Heart left ventricle (tissue), 16 donors: ENCODE measurements at regions not wholly inside any gene's neighbourhood (a gene's known extent, or its start where the extent isn't known, plus 50 kb on each side); places are given as distances from the start of the nearest gene placed in this dataset.

Experiments used
- ATAC-seq, 4 donors: fragments of 200-7000 bp; cut with Tn5 transposase; one replicate each; pipeline ENCODE4 v1.9.1; 2020 to 2022; ENCODE audit warnings: moderate library complexity in 4 of 4, mild to moderate bottlenecking in 3 of 4, moderate number of reproducible peaks in 1 of 4
- DNase-seq, 5 donors: peaks; one replicate each; pipeline ENCODE4 v3.0.0-alpha.2; 2020
- H3K27ac ChIP-seq, 12 donors: fragments of 200-600 bp; sonication (generic) in 4 of 12; one replicate each; pipeline versions ENCODE4 v1.5.0 to v1.8.0; 2016 to 2022; ENCODE audit warnings: mild to moderate bottlenecking in 2 of 12
- H3K27me3 ChIP-seq, 9 donors: fragments of 200-600 bp; sonication (generic) in 2 of 9; one replicate each; pipeline versions ENCODE4 v1.5.1 to v1.8.0; 2016 to 2022; ENCODE audit warnings: mild to moderate bottlenecking in 3 of 9
- H3K36me3 ChIP-seq, 9 donors: fragments of 200-600 bp; sonication (generic) in 2 of 9; one replicate each; pipeline versions ENCODE4 v1.5.0 to v1.8.0; 2018 to 2022; ENCODE audit warnings: mild to moderate bottlenecking in 2 of 9
- H3K4me1 ChIP-seq, 12 donors: fragments of 200-600 bp; sonication (generic) in 4 of 12; one replicate each; pipeline versions ENCODE4 v1.5.0 to v1.8.0; 2016 to 2022; ENCODE audit warnings: mild to moderate bottlenecking in 3 of 12
- H3K4me3 ChIP-seq, 12 donors: fragments of 200-600 bp; sonication (generic) in 4 of 12; one replicate each; pipeline versions ENCODE4 v1.5.0 to v1.8.0; 2017 to 2022; ENCODE audit warnings: mild to moderate bottlenecking in 9 of 12, moderate library complexity in 4 of 12
- H3K9me3 ChIP-seq, 12 donors: fragments of 200-600 bp; sonication (generic) in 4 of 12; one replicate each; pipeline versions ENCODE4 v1.5.0 to v1.8.0; 2016 to 2022; ENCODE audit warnings: mild to moderate bottlenecking in 1 of 12
- CTCF ChIP-seq, 12 donors: fragments of 200-600 bp; sonication (generic) in 4 of 12; IDR thresholded peaks; one replicate each; pipeline versions ENCODE4 v1.5.0 to v1.8.0; 2018 to 2022; ENCODE audit warnings: antibody characterized with exemption in 12 of 12, mild to moderate bottlenecking in 5 of 12
- POLR2A ChIP-seq, 2 donors: fragments of 450-650 bp; IDR thresholded peaks; one replicate each; pipeline ENCODE4 v1.6.1; 2017; ENCODE audit warnings: antibody characterized with exemption in 2 of 2, mild to moderate bottlenecking in 2 of 2, moderate library complexity in 2 of 2
- WGBS, 4 donors: extraction: QIAGEN DNeasy Blood & Tissue Kit in 2 of 4; methylation state at CpG; one replicate each; pipeline versions ENCODE4 v1.1.5 to v1.1.7; 2013 to 2018; 5-methylcytosine and 5-hydroxymethylcytosine counted together
- intact Hi-C, 10 donors: fragments of 100-400 bp; cut with DNase I; formaldehyde crosslinking; loops; one replicate each; pipeline versions ENCODE4 v1.11.1 to v1.14.2; 2022
- donor health status: ischemic (EF 13 %, LVEDD 7.1; RV severe dilation, severe dysfunction).
- donor health status: healthy with polysubstance abuse.
- donor health status: DM: no; HTN: yes; CAD: no.
- donor health status: DM: no; HTN: no; CAD: no.
- donor health status: ischemic (EF 25% LVEDD 6.9; RV normal size, moderate dysfunction).
- donor health status: ischemic (EF 25% LVEDD 5.7; RV mildly dilated, moderate dysfunction).
- donor health status: healthy.
- donor health status: DM: yes; HTN: yes; CAD: no.
- donor health status: ischemic (EF 35%, LVEDD 5.7; RV mildly dilated, moderate dysfunction).
- donor health status: nonischemic (EF 11% LVEDD 7.7; RV severe dilation, severe dysfunction).
- donor health status: DM: yes; HTN: yes; CAD: no.
- donor health status: PGD.
- donor health status: ischemic (EF 29% LVEDD 5.4; RV normal size, mild dysfunction).
- donor health status: nonischemic (EF 23%, LVEDD 6.1; RV moderate dilation, normal function).

GRCh38 chr11:56889986-56890385, 98.7 kb upstream of the OR5AK2 start:
- Histone ChIP-seq H3K4me1 (peaks cover 0 to 2% (median 0%) of the 10 kb centered on the region in 12 donors), H3K4me3 (no peak overlapping the region), H3K36me3 (no peaks in the 10 kb centered on the region), H3K9me3 (no peaks in the 10 kb centered on the region), H3K27ac (no peak overlapping the region), H3K27me3 (peaks cover 0 to 4% (median 0%) of the 10 kb centered on the region in 9 donors)
- TF ChIP-seq POLR2A (IDR thresholded peaks at IDR 0.05) (no peak), CTCF (IDR thresholded peaks at IDR 0.05) (no peak)
- DNase-seq (no peak), ATAC-seq (no peak)
- 82 to 87% (median 84%) methylated on average over 4 of the region's 4 CpGs for WGBS, 4 donors
- intact Hi-C loops = no loop called here

GRCh38 chr11:56887940-56888339, 100.8 kb upstream of the OR5AK2 start:
- H3K27ac ChIP-seq = no peak overlapping the region
- TF ChIP-seq POLR2A (IDR thresholded peaks at IDR 0.05) (no peak), CTCF (IDR thresholded peaks at IDR 0.05) (no peak)
- no peak for DNase-seq
- H3K4me1 ChIP-seq = peaks cover 0 to 4% (median 0%) of the 10 kb centered on the region in 12 donors
- no peaks in the 10 kb centered on the region for H3K36me3 ChIP-seq
- peaks cover 0 to 4% (median 0%) of the 10 kb centered on the region in 9 donors for H3K27me3 ChIP-seq
- intact Hi-C loops = no loop called here
- H3K9me3 ChIP-seq = no peaks in the 10 kb centered on the region
- H3K4me3 ChIP-seq = no peak overlapping the region
- 81 to 95% (median 89%) methylated on average over 3 of the region's 3 CpGs for WGBS, 4 donors
- no peak for ATAC-seq

- 78 to 83% (median 81%) methylated on average over 6 of the region's 6 CpGs for WGBS, 4 donors
- no peak for DNase-seq
- peaks cover 0 to 4% (median 0%) of the 10 kb centered on the region in 12 donors for H3K4me1 ChIP-seq
- H3K9me3 ChIP-seq = no peaks in the 10 kb centered on the region
- H3K4me3 ChIP-seq = no peak overlapping the region
- intact Hi-C loops = no loop called here
- TF ChIP-seq CTCF (IDR thresholded peaks at IDR 0.05) (no peak), POLR2A (IDR thresholded peaks at IDR 0.05) (no peak)
- H3K27ac ChIP-seq = no peak overlapping the region
- no peaks in the 10 kb centered on the region for H3K36me3 ChIP-seq
- H3K27me3 ChIP-seq = no peaks in the 10 kb centered on the region
- ATAC-seq = no peak
These were observed 102.3 kb upstream of the OR5AK2 start for GRCh38 chr11:56886455-56886854.

- no peak for TF ChIP-seq CTCF (IDR thresholded peaks at IDR 0.05)
- no peak for TF ChIP-seq POLR2A (IDR thresholded peaks at IDR 0.05)
- intact Hi-C loops = no loop called here
- peaks cover 0 to 4% (median 0%) of the 10 kb centered on the region in 12 donors for H3K4me1 ChIP-seq
- no peaks in the 10 kb centered on the region for H3K36me3 ChIP-seq
- ATAC-seq (no peak), DNase-seq (no peak)
- 68 to 72% (median 70%) methylated on average over 2 of the region's 2 CpGs for WGBS, 4 donors
- H3K27ac ChIP-seq = no peak overlapping the region
- no peak overlapping the region for H3K4me3 ChIP-seq
- no peaks in the 10 kb centered on the region for H3K27me3 ChIP-seq
- no peaks in the 10 kb centered on the region for H3K9me3 ChIP-seq
These were observed 102.9 kb upstream of the OR5AK2 start for GRCh38 chr11:56885854-56886253.
